ENCODE measurements at regions not wholly inside any gene's neighbourhood (a gene's known extent, or its start where the extent isn't known, plus 50 kb on each side); places are given as distances from the start of the nearest gene placed in this dataset.

GRCh38 chr2:215751911-215752272 lies 261.5 kb downstream of the MREG start:
- TF ChIP-seq CTCF (IDR thresholded peaks at IDR 0.05) (no peak), POLR2A (IDR thresholded peaks at IDR 0.05) (no peak)

Data from body of pancreas (tissue), 4 donors.